Mammary epithelial cell (primary cell): ENCODE measurements at regions not wholly inside any gene's neighbourhood (a gene's known extent, or its start where the extent isn't known, plus 50 kb on each side); places are given as distances from the start of the nearest gene placed in this dataset.

ENCODE experiments used
- EZH2 ChIP-seq: IDR thresholded peaks from 2 replicates; pipeline ENCODE4 v1.6.1; 2012; ENCODE audit warnings: low read length, inconsistent platforms, borderline replicate concordance
- TF ChIP-seq, protein P1 (sequence below), 2 donors: IDR thresholded peaks in 1 of 2; conservative IDR thresholded peaks in 1 of 2; 2 replicates each; pipeline ENCODE4 v1.5.1; 2011 to 2012; ENCODE audit warnings: inconsistent platforms in 2 of 2, low read length in 2 of 2, mild to moderate bottlenecking in 2 of 2, control low read depth in 1 of 2, low read depth in 1 of 2; ENCODE audit not compliant: insufficient read depth in 1 of 2; ENCODE audit errors: extremely low read depth in 1 of 2

- TF ChIP-seq, protein P1, sequence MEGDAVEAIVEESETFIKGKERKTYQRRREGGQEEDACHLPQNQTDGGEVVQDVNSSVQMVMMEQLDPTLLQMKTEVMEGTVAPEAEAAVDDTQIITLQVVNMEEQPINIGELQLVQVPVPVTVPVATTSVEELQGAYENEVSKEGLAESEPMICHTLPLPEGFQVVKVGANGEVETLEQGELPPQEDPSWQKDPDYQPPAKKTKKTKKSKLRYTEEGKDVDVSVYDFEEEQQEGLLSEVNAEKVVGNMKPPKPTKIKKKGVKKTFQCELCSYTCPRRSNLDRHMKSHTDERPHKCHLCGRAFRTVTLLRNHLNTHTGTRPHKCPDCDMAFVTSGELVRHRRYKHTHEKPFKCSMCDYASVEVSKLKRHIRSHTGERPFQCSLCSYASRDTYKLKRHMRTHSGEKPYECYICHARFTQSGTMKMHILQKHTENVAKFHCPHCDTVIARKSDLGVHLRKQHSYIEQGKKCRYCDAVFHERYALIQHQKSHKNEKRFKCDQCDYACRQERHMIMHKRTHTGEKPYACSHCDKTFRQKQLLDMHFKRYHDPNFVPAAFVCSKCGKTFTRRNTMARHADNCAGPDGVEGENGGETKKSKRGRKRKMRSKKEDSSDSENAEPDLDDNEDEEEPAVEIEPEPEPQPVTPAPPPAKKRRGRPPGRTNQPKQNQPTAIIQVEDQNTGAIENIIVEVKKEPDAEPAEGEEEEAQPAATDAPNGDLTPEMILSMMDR (conservative IDR thresholded peaks at IDR 0.05 in 1 of 2, IDR thresholded peaks at IDR 0.05 in 1 of 2; ENCODE audit: extremely low read depth in 1 of 2, insufficient read depth in 1 of 2, low read depth in 1 of 2, low read length in 2 of 2): no peak
- TF ChIP-seq EZH2: no peak
These were observed 65.5 kb upstream of the RGS7 start for GRCh38 chr1:241422470-241422869.
